Body of pancreas (tissue), 4 donors: ENCODE measurements at regions not wholly inside any gene's neighbourhood (a gene's known extent, or its start where the extent isn't known, plus 50 kb on each side); places are given as distances from the start of the nearest gene placed in this dataset.

ENCODE experiments used
- CTCF ChIP-seq, 7 experiments: fragments of 450-650 bp in 4 of 7; fragments of 200-600 bp in 3 of 7; sonication (generic) in 3 of 7; IDR thresholded peaks; one replicate each; pipeline ENCODE4 v1.5.1; 2016 to 2019; ENCODE audit warnings: antibody characterized with exemption in 7 of 7
- POLR2A ChIP-seq, 3 donors: fragments of 450-650 bp; IDR thresholded peaks; one replicate each; pipeline ENCODE4 v1.6.1; 2016; ENCODE audit warnings: antibody characterized with exemption in 3 of 3, mild to moderate bottlenecking in 2 of 3

DNA sequence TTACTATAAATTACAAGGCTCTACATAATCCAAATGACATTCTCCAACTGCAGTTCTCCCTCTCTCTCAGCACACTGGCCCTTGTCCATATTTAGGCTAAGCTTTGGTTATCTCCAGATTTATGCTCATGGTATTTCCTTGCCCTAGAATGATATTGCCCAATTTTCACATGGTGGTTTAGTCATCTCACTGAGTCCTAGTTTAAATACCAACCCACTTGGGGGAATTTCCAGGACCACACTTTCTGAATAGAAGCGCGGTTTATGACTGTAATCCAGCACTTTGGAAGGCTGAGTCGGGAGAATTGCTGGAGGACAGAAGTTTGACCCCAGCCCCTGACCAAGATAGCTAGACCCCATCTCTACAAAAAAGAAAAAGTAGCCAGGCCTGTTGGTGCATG lies 280.1 kb upstream of the MON1B start:
- TF ChIP-seq CTCF (IDR thresholded peaks at IDR 0.05): no peak
- TF ChIP-seq POLR2A (IDR thresholded peaks at IDR 0.05): no peak
